ENCODE measurements at regions not wholly inside any gene's neighbourhood (a gene's known extent, or its start where the extent isn't known, plus 50 kb on each side); places are given as distances from the start of the nearest gene placed in this dataset.
"Not testable (repeated sequence)": the region's sequence is repeated elsewhere in the genome, so short reads cannot be mapped to it uniquely, and the experiment has no call there.

- TF ChIP-seq CTCF (IDR thresholded peaks at IDR 0.05) = no peak
- H3K36me3 ChIP-seq = no peaks in the 10 kb centered on the region
- peaks cover 0 to 18% of the 10 kb centered on the region in 2 donors for H3K9me3 ChIP-seq
- H3K27me3 ChIP-seq = no peaks in the 10 kb centered on the region
- H3K4me3 ChIP-seq = no peak overlapping the region
- DNase-seq (ENCODE audit: low spot score) = no peak
- no peak overlapping the region for H3K27ac ChIP-seq
- no peaks in the 10 kb centered on the region for H3K4me1 ChIP-seq
Observed at GRCh38 chrX:1906028-1906427, 291.2 kb downstream of the ASMT start.

- not testable (repeated sequence) for H3K27ac ChIP-seq; H3K4me1 ChIP-seq; H3K36me3 ChIP-seq; DNase-seq (ENCODE audit: low spot score); H3K4me3 ChIP-seq; H3K27me3 ChIP-seq
- H3K9me3 ChIP-seq = peaks cover 0 to 18% of the 10 kb centered on the region in 2 donors
Observed at GRCh38 chrX:1908996-1909395, 294.1 kb downstream of the ASMT start.

GRCh38 chrX:1909419-1910206 lies 294.8 kb downstream of the ASMT start:
- Histone ChIP-seq H3K4me1 (no peaks in the 10 kb centered on the region), H3K27me3 (no peaks in the 10 kb centered on the region), H3K4me3 (no peak overlapping the region), H3K36me3 (no peaks in the 10 kb centered on the region), H3K27ac (no peak overlapping the region), H3K9me3 (peaks cover 0 to 18% of the 10 kb centered on the region in 2 donors)
- no peak for TF ChIP-seq CTCF (IDR thresholded peaks at IDR 0.05)
- DNase-seq (ENCODE audit: low spot score) = no peak

GRCh38 chrX:1910207-1910470 lies 295.3 kb downstream of the ASMT start:
- Histone ChIP-seq H3K27me3 (no peaks in the 10 kb centered on the region), H3K4me1 (no peaks in the 10 kb centered on the region), H3K9me3 (peaks cover 0 to 18% of the 10 kb centered on the region in 2 donors), H3K36me3 (no peaks in the 10 kb centered on the region), H3K4me3 (no peak overlapping the region), H3K27ac (no peak overlapping the region)
- TF ChIP-seq CTCF (IDR thresholded peaks at IDR 0.05) = no peak
- no peak for DNase-seq (ENCODE audit: low spot score)

- Histone ChIP-seq H3K36me3 (no peaks in the 10 kb centered on the region), H3K9me3 (peaks cover 0 to 8% of the 10 kb centered on the region in 2 donors), H3K4me1 (no peaks in the 10 kb centered on the region), H3K4me3 (no peak overlapping the region), H3K27ac (no peak overlapping the region), H3K27me3 (no peaks in the 10 kb centered on the region)
- TF ChIP-seq CTCF (IDR thresholded peaks at IDR 0.05) = no peak
- no peak for DNase-seq (ENCODE audit: low spot score)
Observed at GRCh38 chrX:1911401-1912128, 296.7 kb downstream of the ASMT start.

GRCh38 chrX:1912193-1912592 lies 297.3 kb downstream of the ASMT start:
- no peak for DNase-seq (ENCODE audit: low spot score)
- Histone ChIP-seq H3K9me3 (peaks cover 0 to 4% of the 10 kb centered on the region in 2 donors), H3K27ac (no peak overlapping the region), H3K4me3 (no peak overlapping the region), H3K36me3 (no peaks in the 10 kb centered on the region), H3K4me1 (no peaks in the 10 kb centered on the region), H3K27me3 (no peaks in the 10 kb centered on the region)
- no peak for TF ChIP-seq CTCF (IDR thresholded peaks at IDR 0.05)
